H9 (cell line): ENCODE measurements at regions not wholly inside any gene's neighbourhood (a gene's known extent, or its start where the extent isn't known, plus 50 kb on each side); places are given as distances from the start of the nearest gene placed in this dataset.

Experiments used
- DNase-seq: peaks from one replicate; pipeline ENCODE4 v3.0.0-alpha.2; 2017
- H2AFZ ChIP-seq: one replicate; pipeline ENCODE4 v1.6.1; 2013; ENCODE audit warnings: mild to moderate bottlenecking, low read length, control low read depth, moderate library complexity
- H2AK5ac ChIP-seq: 2 replicates; pipeline ENCODE4 v1.6.1; 2013; ENCODE audit warnings: low read length, control low read depth, mixed read lengths; ENCODE audit not compliant: insufficient read length
- H2BK120ac ChIP-seq: one replicate; pipeline ENCODE4 v1.6.1; 2013; ENCODE audit warnings: low read depth, mild to moderate bottlenecking, low read length, control low read depth, inconsistent platforms; ENCODE audit not compliant: poor library complexity, severe bottlenecking
- H2BK12ac ChIP-seq: 2 replicates; pipeline ENCODE4 v1.6.1; 2013; ENCODE audit warnings: low read length, control low read depth, mixed read lengths, low read depth; ENCODE audit not compliant: insufficient read length
- H2BK15ac ChIP-seq: 2 replicates; pipeline ENCODE4 v1.6.1; 2013; ENCODE audit warnings: low read depth, low read length, control low read depth
- H2BK20ac ChIP-seq: one replicate; pipeline ENCODE4 v1.6.1; 2013; ENCODE audit warnings: low read depth, mild to moderate bottlenecking, low read length, control low read depth, inconsistent platforms; ENCODE audit not compliant: poor library complexity, severe bottlenecking
- H2BK5ac ChIP-seq: 2 replicates; pipeline ENCODE4 v1.6.1; 2013; ENCODE audit warnings: low read length, control low read depth, mixed read lengths; ENCODE audit not compliant: insufficient read length
- H3K14ac ChIP-seq: 2 replicates; pipeline ENCODE4 v1.6.1; 2013; ENCODE audit warnings: low read length, control low read depth; ENCODE audit not compliant: insufficient read depth
- H3K18ac ChIP-seq: 2 replicates; pipeline ENCODE4 v1.6.1; 2013; ENCODE audit warnings: low read depth, mild to moderate bottlenecking, mixed read lengths, low read length, control low read depth; ENCODE audit not compliant: insufficient read length
- H3K23ac ChIP-seq: 2 replicates; pipeline ENCODE4 v1.6.1; 2013; ENCODE audit warnings: low read length, control low read depth, mixed read lengths, low read depth; ENCODE audit not compliant: insufficient read length
- H3K23me2 ChIP-seq: 2 replicates; pipeline ENCODE4 v1.6.1; 2013; ENCODE audit warnings: low read depth, mild to moderate bottlenecking, mixed read lengths, low read length, control low read depth; ENCODE audit not compliant: insufficient read length, poor library complexity, severe bottlenecking
- H3K27ac ChIP-seq: 2 replicates; pipeline ENCODE4 v1.5.1; 2013; ENCODE audit warnings: low read length, control low read depth, mixed read lengths, low read depth; ENCODE audit not compliant: insufficient read length
- H3K27me3 ChIP-seq: 2 replicates; pipeline ENCODE4 v1.6.1; 2013; ENCODE audit warnings: low read length, control low read depth, inconsistent platforms; ENCODE audit not compliant: insufficient read depth
- H3K4ac ChIP-seq: 2 replicates; pipeline ENCODE4 v1.6.1; 2013; ENCODE audit warnings: low read depth, mild to moderate bottlenecking, control low read depth, inconsistent platforms, low read length, moderate library complexity
- H3K4me1 ChIP-seq: 2 replicates; pipeline ENCODE4 v1.6.1; 2013; ENCODE audit warnings: low read length, control low read depth, inconsistent platforms; ENCODE audit not compliant: insufficient read depth
- H3K4me2 ChIP-seq: 2 replicates; pipeline ENCODE4 v1.6.1; 2013; ENCODE audit warnings: low read length, control low read depth, mixed read lengths; ENCODE audit not compliant: insufficient read length, insufficient read depth
- H3K56ac ChIP-seq: 2 replicates; pipeline ENCODE4 v1.6.1; 2013; ENCODE audit warnings: low read depth, mild to moderate bottlenecking, mixed read lengths, low read length, control low read depth; ENCODE audit not compliant: insufficient read length
- H3K79me1 ChIP-seq: 2 replicates; pipeline ENCODE4 v1.6.1; 2013; ENCODE audit warnings: low read depth, mild to moderate bottlenecking, moderate library complexity, low read length, control low read depth, inconsistent platforms; ENCODE audit not compliant: insufficient read depth, poor library complexity, severe bottlenecking
- H3K79me2 ChIP-seq: 2 replicates; pipeline ENCODE4 v1.6.1; 2013; ENCODE audit warnings: low read length, control low read depth, inconsistent platforms; ENCODE audit not compliant: insufficient read depth
- H3K9ac ChIP-seq: 2 replicates; pipeline ENCODE4 v1.6.1; 2013; ENCODE audit warnings: low read length, control low read depth, mixed read lengths; ENCODE audit not compliant: insufficient read length; ENCODE audit errors: extremely low read depth
- H3K9me3 ChIP-seq: one replicate; pipeline ENCODE4 v1.6.1; 2013; ENCODE audit warnings: low read depth, low read length, inconsistent platforms; ENCODE audit not compliant: control insufficient read depth
- H3T11ph ChIP-seq: one replicate; pipeline ENCODE4 v1.6.1; 2013; ENCODE audit warnings: mild to moderate bottlenecking, low read length, control low read depth, inconsistent platforms
- H4K20me1 ChIP-seq: one replicate; pipeline ENCODE4 v1.6.1; 2013; ENCODE audit not compliant: control insufficient read depth, insufficient read length, insufficient read depth
- H4K5ac ChIP-seq: 2 replicates; pipeline ENCODE4 v1.6.1; 2013; ENCODE audit warnings: low read depth, mild to moderate bottlenecking, mixed read lengths, low read length, control low read depth; ENCODE audit not compliant: insufficient read length
- H4K8ac ChIP-seq: replicated peaks from 2 replicates; pipeline ENCODE4 v1.6.1; 2013; ENCODE audit warnings: low read length, control low read depth, mixed read lengths, low read depth; ENCODE audit not compliant: insufficient read length
- H4K91ac ChIP-seq: 2 replicates; pipeline ENCODE4 v1.6.1; 2013; ENCODE audit warnings: low read depth, mild to moderate bottlenecking, moderate library complexity, mixed read lengths, low read length, control low read depth; ENCODE audit not compliant: insufficient read length
- H3K27ac Mint-ChIP-seq, 3 experiments: 2 replicates in 2 of 3; 3 replicates in 1 of 3; pipeline ENCODE4 v1.8.0; 2020 to 2021; ENCODE audit warnings: mixed read lengths in 3 of 3, mild to moderate bottlenecking in 1 of 3, moderate library complexity in 1 of 3
- H3K27me3 Mint-ChIP-seq: 2 replicates; pipeline ENCODE4 v1.8.0; 2021; ENCODE audit warnings: low read depth, mild to moderate bottlenecking, moderate library complexity, mixed read lengths
- H3K36me3 Mint-ChIP-seq, 3 experiments: 2 replicates in 2 of 3; 3 replicates in 1 of 3; pipeline ENCODE4 v1.8.0; 2020 to 2021; ENCODE audit warnings: low read depth in 3 of 3, mixed read lengths in 3 of 3; ENCODE audit not compliant: insufficient read depth in 1 of 3
- H3K4me1 Mint-ChIP-seq, 2 experiments: 2 replicates each; pipeline ENCODE4 v1.8.0; 2020; ENCODE audit warnings: mixed read lengths in 2 of 2
- H3K4me3 Mint-ChIP-seq, 2 experiments: 2 replicates in 1 of 2; 3 replicates in 1 of 2; pipeline ENCODE4 v1.8.0; 2020 to 2021; ENCODE audit warnings: mild to moderate bottlenecking in 2 of 2, mixed read lengths in 2 of 2, moderate library complexity in 1 of 2
- H3K9me3 Mint-ChIP-seq, 2 experiments: 2 replicates in 1 of 2; 3 replicates in 1 of 2; pipeline ENCODE4 v1.8.0; 2020; ENCODE audit warnings: mild to moderate bottlenecking in 2 of 2, mixed read lengths in 2 of 2, moderate library complexity in 1 of 2
- WGBS: extraction: QIAGEN DNeasy Blood & Tissue Kit; methylation state at CpG from one replicate; pipeline ENCODE4 v1.1.7; 2013; ENCODE audit warnings: missing lambda C conversion rate, low lambda C conversion rate, mixed read lengths; ENCODE audit not compliant: insufficient read length; ENCODE audit errors: extremely low coverage; 5-methylcytosine and 5-hydroxymethylcytosine counted together
- TF ChIP-seq, protein P1 (sequence below): fragments of 200-600 bp; sonication (generic); conservative IDR thresholded peaks from 3 replicates; pipeline ENCODE4 v1.8.0; 2021; ENCODE audit warnings: antibody characterized with exemption, mild to moderate bottlenecking

DNA sequence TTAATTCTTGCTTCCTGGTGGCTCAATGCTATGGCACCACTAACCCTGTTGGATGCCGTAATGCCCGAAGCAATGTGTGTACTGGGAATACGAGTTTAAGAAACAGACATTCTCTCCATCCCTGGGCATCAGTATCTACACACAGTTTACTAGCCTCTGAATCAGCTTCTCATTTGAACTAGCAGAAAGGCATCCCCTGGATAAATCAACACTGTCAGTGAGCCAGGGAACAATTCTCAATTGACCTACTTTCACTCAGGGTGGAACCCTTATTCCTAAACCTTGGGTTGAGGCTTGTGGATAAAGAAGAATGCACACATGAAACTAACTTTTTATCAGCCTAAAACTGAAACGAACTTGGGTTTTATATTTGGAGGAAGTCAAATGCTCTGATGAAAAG lies 331.0 kb downstream of the GADD45G start:
- H3K79me2 ChIP-seq = no peaks in the 10 kb centered on the region
- H3K9me3 ChIP-seq = no peaks in the 10 kb centered on the region
- no peak overlapping the region for H2AK5ac ChIP-seq
- Mint-ChIP-seq H3K27ac (no peak overlapping the region), H3K4me1 (no peaks in the 10 kb centered on the region), H3K9me3 (no peaks in the 10 kb centered on the region), H3K36me3 (no peaks in the 10 kb centered on the region), H3K4me3 (no peak overlapping the region), H3K27me3 (peaks cover 13% of the 10 kb centered on the region)
- H2BK20ac ChIP-seq = no peak overlapping the region
- DNase-seq = no peak
- no peaks in the 10 kb centered on the region for H3K79me1 ChIP-seq
- TF ChIP-seq, protein P1, sequence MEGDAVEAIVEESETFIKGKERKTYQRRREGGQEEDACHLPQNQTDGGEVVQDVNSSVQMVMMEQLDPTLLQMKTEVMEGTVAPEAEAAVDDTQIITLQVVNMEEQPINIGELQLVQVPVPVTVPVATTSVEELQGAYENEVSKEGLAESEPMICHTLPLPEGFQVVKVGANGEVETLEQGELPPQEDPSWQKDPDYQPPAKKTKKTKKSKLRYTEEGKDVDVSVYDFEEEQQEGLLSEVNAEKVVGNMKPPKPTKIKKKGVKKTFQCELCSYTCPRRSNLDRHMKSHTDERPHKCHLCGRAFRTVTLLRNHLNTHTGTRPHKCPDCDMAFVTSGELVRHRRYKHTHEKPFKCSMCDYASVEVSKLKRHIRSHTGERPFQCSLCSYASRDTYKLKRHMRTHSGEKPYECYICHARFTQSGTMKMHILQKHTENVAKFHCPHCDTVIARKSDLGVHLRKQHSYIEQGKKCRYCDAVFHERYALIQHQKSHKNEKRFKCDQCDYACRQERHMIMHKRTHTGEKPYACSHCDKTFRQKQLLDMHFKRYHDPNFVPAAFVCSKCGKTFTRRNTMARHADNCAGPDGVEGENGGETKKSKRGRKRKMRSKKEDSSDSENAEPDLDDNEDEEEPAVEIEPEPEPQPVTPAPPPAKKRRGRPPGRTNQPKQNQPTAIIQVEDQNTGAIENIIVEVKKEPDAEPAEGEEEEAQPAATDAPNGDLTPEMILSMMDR = no peak
- no peak overlapping the region for H3K4me2 ChIP-seq
- no peak overlapping the region for H3K23ac ChIP-seq
- no peak overlapping the region for H3K56ac ChIP-seq
- H3T11ph ChIP-seq = no peak overlapping the region
- H4K20me1 ChIP-seq = no peaks in the 10 kb centered on the region
- no peak overlapping the region for H2AFZ ChIP-seq
- no peaks in the 10 kb centered on the region for H3K4me1 ChIP-seq
- no peak overlapping the region for H3K18ac ChIP-seq
- no peak overlapping the region for H2BK12ac ChIP-seq
- no peak overlapping the region for H3K9ac ChIP-seq
- H2BK120ac ChIP-seq = no peak overlapping the region
- H3K14ac ChIP-seq = no peak overlapping the region
- H3K27ac ChIP-seq = no peak overlapping the region
- WGBS = no CpG with 5 or more reads among the region's 4 CpGs
- no peak overlapping the region for H2BK15ac ChIP-seq
- H3K23me2 ChIP-seq = no peaks in the 10 kb centered on the region
- no peak overlapping the region for H2BK5ac ChIP-seq
- H4K5ac ChIP-seq = no peak overlapping the region
- H4K91ac ChIP-seq = no peak overlapping the region
- no peaks in the 10 kb centered on the region for H3K27me3 ChIP-seq
- H4K8ac ChIP-seq = no peak overlapping the region
- no peak overlapping the region for H3K4ac ChIP-seq
